Right kidney (tissue), 1 donor: ENCODE measurements at regions not wholly inside any gene's neighbourhood (a gene's known extent, or its start where the extent isn't known, plus 50 kb on each side); places are given as distances from the start of the nearest gene placed in this dataset.

Source experiments
- DNase-seq: peaks from one replicate; pipeline ENCODE4 v3.0.0-alpha.2; 2016

GRCh38 chr13:47168618-47169017 lies 271.8 kb upstream of the HTR2A start:
- no peak for DNase-seq

- DNase-seq = no peak
These were observed 271.2 kb upstream of the HTR2A start for GRCh38 chr13:47168066-47168465.

GRCh38 chr13:47166336-47166735 lies 269.5 kb upstream of the HTR2A start:
- DNase-seq = no peak

- no peak for DNase-seq
These were observed 263.1 kb upstream of the HTR2A start for GRCh38 chr13:47159853-47160550.

- no peak for DNase-seq
These were observed 261.7 kb upstream of the HTR2A start for GRCh38 chr13:47158593-47158992.

- DNase-seq = no peak
These were observed 251.7 kb upstream of the HTR2A start for GRCh38 chr13:47148543-47148942.

- no peak for DNase-seq
These were observed 250.9 kb upstream of the HTR2A start for GRCh38 chr13:47147812-47148119.

- DNase-seq = no peak
These were observed 250.3 kb upstream of the HTR2A start for GRCh38 chr13:47146991-47147811.

GRCh38 chr13:47146136-47146535 lies 249.3 kb upstream of the HTR2A start:
- DNase-seq = no peak

- DNase-seq = no peak
These were observed 247.9 kb upstream of the HTR2A start for GRCh38 chr13:47144782-47145181.

- DNase-seq = no peak
These were observed 245.3 kb upstream of the HTR2A start for GRCh38 chr13:47142105-47142504.

- no peak for DNase-seq
These were observed 242.7 kb upstream of the HTR2A start for GRCh38 chr13:47139519-47139918.

- no peak for DNase-seq
These were observed 239.7 kb upstream of the HTR2A start for GRCh38 chr13:47136504-47136941.

GRCh38 chr13:47135800-47136503 lies 239.1 kb upstream of the HTR2A start:
- DNase-seq = no peak

GRCh38 chr13:47134939-47135489 lies 238.2 kb upstream of the HTR2A start:
- no peak for DNase-seq

- no peak for DNase-seq
These were observed 236.2 kb upstream of the HTR2A start for GRCh38 chr13:47133011-47133445.

- no peak for DNase-seq
These were observed 232.6 kb upstream of the HTR2A start for GRCh38 chr13:47129461-47129860.

- no peak for DNase-seq
These were observed 229.6 kb upstream of the HTR2A start for GRCh38 chr13:47126432-47126831.

- DNase-seq = no peak
These were observed 224.4 kb upstream of the HTR2A start for GRCh38 chr13:47121092-47121763.

- no peak for DNase-seq
These were observed 223.4 kb upstream of the HTR2A start for GRCh38 chr13:47120282-47120681.

- DNase-seq = no peak
These were observed 222.9 kb upstream of the HTR2A start for GRCh38 chr13:47119575-47120235.

GRCh38 chr13:47117268-47117667 lies 220.4 kb upstream of the HTR2A start:
- no peak for DNase-seq
